ENCODE measurements at regions not wholly inside any gene's neighbourhood (a gene's known extent, or its start where the extent isn't known, plus 50 kb on each side); places are given as distances from the start of the nearest gene placed in this dataset.
"Not testable (repeated sequence)": the region's sequence is repeated elsewhere in the genome, so short reads cannot be mapped to it uniquely, and the experiment has no call there.

GRCh38 chr6:131504387-131504786 is 68.6 kb upstream of the ARG1 start:
- not testable (repeated sequence) for DNase-seq (ENCODE audit: low read depth)

- DNase-seq (ENCODE audit: low read depth), result no peak
These were observed 62.9 kb upstream of the ARG1 start for GRCh38 chr6:131510094-131510493.

GRCh38 chr6:131510591-131510990 is 62.4 kb upstream of the ARG1 start:
- no peak for DNase-seq (ENCODE audit: low read depth)

- peak; percentile 14 for DNase-seq (ENCODE audit: low read depth)
These were observed 53.2 kb upstream of the ARG1 start for GRCh38 chr6:131519670-131520436.

Data from stimulated activated CD8-positive, alpha-beta memory T cell treated with anti-CD3 and anti-CD28 coated beads, Interleukin-15, amount 100 ng/mL, for 1 hour (primary cell).